NCI-H2196 treated with DMSO at 0.1 percent for 48 hours (cell line): ENCODE measurements at regions not wholly inside any gene's neighbourhood (a gene's known extent, or its start where the extent isn't known, plus 50 kb on each side); places are given as distances from the start of the nearest gene placed in this dataset.
"Not testable (repeated sequence)": the region's sequence is repeated elsewhere in the genome, so short reads cannot be mapped to it uniquely, and the experiment has no call there.

Experiments used
- DNase-seq: peaks from one replicate; lab custom pipeline; 2025; ENCODE audit not compliant: unreplicated experiment; lab: John Stamatoyannopoulos, UW

DNA sequence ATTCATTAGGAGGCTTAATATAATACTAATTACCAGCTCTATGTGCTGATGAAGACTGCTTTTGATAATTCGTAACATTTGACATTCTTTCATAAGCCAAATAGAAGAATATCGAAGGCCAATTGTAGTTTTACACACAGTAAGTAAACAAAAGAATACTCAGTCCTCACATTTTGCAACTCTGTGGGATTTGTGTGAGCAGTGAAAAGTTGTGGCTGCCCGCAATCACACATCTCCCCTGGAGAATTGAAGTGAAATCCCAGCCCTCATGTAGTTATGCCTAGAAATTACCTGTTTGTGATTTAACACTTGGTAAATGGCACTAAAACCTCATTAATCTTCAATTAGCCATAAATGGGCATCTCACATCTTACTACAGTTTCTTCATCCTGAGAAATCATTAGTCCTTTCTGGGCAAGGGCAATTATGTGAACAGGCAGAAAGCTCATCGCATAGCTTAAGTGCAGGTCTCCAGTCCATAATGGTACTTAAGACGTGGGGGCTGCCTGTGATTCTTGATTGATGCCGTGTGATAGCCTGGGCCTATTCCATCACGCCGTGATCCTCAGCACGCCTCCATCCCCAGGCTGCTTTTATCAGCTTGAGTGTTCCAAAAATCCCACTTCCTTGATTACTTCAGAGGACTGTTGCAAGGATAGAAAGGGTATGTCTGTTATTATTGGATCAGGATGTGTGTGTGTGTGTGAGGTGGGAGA is 97.9 kb upstream of the METTL14 start:
- DNase-seq, result no peak

DNA sequence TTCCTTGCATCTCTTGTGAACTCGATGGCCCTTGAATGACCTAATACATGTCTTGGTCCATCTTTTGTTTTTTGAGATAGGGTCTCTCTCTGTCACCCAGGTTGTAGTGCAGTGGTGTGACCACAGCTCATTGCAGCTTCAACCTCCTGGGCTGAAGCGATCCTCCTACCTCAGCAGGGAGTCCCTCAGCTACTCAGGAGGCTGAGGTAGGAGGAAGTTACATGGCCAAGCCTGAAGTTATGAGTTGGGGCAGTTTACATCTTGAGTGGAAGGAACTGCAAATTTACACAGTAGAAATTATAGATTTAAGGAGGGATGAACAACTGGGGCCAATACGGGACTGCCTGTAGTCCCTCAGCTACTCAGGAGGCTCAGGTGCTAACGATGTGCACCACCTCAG is 97.2 kb upstream of the METTL14 start:
- DNase-seq, result no peak

DNA sequence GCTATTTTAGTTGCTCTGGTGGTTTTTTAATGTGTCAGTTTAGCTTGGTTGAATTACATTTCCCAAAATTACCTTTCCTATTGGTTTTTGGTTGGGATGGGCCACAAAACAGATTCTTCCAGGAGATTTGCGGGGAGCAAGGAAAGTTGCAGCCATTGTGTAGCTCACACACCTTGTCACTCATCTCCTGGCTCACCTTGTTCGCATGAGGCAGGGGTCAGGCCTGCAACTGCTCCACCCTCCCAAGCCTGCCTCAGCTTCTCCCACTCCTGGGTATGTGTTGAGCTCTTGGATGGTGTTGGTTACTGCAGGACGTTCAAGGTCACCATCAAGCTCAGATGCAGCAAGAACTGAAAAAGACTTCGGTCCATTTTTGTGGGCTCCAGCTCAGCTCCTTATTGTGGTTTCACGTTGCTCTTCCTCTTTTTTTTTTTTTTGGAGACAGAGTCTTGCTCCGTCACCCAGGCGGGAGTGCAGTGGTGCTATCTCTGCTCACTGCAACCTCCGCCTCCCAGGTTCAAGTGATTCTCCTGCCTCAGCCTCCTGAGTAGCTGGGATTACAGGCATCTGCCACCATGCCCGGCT is 95.6 kb upstream of the METTL14 start:
- DNase-seq, result no peak

DNA sequence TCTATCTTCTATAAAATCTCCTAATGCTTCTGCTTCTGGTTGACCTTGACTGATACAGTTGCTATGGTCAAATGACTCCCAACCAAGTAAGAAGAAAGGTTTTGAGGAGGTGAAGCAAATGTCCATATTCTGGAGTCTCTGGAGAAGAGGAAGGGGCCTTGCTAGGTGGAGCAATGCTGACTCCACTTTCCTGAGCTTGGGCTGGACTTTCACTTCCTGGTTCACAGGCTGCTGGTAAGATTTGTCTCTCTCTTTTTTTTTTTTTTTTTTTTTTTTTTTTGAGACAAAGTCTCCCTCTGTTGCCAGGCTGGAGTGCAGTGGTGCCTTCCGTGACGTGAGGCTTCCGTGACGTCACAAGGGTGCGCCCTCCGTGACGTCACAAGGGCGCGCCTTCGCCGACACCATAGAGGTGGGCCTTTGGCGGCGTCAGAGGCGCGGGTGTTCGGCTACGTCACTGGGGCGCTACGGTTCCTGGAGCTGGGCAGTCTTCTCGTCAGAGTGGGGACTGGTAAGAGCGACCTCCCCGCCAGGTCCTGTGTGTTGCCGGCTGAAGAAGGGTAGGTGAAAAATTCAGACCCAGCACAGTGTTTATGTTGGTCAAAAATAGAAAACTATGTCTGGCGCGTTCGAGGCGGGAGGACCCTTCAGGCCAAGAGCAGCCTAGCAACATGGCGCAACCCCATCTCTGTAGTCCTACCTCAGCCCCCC is 93.7 kb upstream of the METTL14 start:
- peak; percentile 24 for DNase-seq

DNA sequence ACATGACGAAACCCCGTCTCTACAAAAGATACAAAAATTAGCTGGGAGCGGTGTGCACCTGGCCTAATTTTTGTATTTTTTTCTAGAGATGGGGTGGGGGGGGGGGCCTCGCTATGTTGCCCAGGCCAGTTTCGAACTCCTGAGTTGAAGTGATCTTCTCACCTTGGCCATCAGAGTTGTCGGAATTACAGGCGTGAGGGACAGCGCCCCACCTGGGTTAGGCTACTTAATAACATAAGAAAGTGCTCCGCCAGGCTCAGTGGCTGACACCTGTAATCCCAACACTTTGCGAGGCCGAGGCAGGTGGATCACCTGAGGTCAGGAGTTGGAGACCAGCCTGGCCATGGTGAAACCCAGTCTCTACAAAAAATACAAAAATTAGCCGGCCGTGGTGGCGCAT is 92.9 kb upstream of the METTL14 start:
- DNase-seq, result not testable (repeated sequence)

DNA sequence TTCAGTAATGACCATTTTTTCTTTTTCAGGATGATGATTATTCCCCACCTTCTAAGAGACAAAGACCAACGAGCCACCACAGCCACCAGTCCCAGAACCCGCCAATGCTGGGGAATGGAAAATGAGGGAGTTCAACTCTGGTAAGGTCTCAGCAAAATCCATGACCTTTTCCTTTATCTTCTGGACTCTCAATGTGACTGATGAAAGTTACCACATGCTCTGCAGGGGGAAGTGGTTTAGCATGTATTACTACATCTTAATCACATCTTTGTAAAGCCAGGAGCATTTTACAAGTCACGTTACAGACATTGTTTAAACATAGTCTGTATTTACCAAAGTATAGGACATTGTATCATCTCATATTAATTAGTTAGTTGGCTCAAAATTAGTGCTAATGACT is 89.3 kb upstream of the METTL14 start:
- DNase-seq, result not testable (repeated sequence)

DNA sequence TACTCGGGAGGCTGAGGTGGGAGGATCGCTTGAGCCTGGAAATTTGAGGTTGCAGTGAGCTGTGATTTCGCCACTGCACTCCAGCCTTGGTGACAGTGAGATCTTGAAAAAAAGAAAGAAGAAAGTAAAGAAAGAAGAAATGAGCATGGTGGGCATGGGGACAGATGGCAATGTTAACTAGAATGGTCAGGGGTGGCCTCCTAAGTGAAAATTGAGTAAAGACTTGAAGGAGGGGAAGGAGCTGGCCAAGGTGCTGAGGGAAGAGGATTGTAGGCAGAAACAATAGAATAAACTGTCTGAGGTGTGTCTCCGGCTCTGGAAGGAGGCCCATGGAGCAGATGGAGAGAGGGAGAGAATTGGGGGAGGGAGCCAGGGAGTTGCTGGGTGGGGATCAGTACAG is 60.1 kb upstream of the METTL14 start:
- DNase-seq, result not testable (repeated sequence)

DNA sequence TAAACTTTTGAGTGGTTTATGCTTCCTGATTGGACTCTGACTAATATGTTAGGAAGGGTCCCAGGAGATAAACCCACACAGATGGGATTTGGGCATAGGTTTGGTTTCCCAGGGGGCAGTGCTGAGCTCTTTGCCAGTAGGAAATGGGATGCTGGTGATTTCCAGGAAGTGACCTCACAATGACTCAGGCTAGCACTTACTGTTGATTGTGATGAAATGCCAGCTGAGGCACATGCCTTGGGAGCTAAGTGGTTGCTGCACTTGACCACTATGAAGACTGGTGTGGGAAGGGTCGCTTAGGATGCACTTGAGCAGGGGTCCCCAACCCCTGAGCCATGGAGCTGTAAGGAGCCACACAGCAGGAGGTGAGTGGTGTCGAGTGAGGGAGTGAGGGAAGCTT is 55.5 kb upstream of the METTL14 start:
- DNase-seq, result not testable (repeated sequence)

DNA sequence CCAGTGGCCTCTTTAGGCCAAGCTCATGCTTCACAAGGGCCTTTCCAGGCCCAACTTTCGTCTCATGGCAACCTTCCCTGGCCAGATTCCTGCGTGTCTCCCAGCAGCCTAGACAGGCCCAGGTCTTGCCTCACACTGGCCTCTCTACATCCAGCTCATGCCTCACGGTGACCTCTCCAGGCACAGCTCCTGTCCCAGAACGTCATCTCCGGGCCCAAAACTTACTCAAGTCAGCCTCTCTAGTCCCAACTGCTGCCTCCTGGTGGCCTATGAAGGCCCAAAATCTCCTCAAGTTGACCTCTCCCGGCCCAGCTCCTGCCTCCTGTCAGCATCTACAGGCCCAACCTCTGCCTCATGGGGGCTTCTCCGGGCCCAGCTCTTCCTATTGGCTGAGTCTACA is 54.3 kb upstream of the METTL14 start:
- DNase-seq, result not testable (repeated sequence)

DNA sequence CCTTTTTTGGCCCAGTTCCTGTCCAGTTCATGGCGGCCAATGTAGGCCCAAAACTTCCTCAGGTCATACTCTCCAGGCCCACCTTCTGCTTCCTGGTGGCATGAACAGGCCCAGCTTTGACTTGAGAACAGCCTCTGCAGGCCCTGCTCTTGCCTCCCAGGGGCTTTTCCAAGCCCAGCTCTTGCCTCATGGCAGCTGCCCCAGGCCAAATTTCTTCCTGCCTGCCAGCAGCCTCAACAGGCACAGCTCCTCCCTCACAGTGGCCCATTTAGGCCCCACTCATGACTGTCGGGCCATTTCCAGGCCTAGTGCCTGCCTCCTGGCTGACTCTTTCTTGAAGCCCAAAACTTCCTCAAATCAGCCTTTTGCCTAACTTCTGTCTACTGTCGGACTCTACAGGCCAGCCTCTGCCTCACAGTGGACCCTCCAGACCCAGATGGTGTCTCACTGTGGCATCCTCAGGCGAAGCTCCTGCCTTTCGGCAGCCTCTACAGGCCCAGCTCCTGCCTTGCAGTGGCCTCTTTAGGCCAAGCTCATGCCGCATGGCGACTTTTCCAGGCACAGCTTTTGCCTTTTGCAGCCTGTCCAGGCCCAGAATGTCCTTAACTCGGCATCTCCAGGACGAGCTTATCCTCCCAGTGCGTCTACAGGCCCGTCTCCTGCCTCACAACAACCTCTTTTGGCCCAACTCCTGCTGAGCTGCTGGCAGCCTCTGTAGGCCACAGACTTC is 53.7 kb upstream of the METTL14 start:
- DNase-seq, result not testable (repeated sequence)

DNA sequence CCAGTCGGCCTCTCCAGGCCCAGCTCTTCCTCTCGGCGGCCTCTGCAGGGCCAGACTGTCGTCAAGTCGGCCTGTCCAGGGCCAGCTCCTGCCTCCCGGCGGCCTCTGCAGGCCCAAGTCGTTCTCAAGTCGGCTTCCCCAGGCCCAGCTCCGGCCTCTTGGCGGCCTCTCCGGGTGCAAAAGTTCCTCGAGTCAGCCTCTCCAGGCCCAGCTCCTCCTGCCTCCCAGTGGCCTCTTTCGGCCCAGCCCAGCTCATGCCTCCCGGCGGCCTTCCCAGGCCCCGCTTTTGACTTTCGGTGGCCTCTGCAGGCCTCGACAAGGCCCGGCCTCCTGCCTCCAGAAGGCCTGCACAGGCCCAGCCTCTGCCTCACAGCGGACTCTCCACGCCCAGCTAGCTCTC is 51.7 kb upstream of the METTL14 start:
- DNase-seq, result not testable (repeated sequence)

DNA sequence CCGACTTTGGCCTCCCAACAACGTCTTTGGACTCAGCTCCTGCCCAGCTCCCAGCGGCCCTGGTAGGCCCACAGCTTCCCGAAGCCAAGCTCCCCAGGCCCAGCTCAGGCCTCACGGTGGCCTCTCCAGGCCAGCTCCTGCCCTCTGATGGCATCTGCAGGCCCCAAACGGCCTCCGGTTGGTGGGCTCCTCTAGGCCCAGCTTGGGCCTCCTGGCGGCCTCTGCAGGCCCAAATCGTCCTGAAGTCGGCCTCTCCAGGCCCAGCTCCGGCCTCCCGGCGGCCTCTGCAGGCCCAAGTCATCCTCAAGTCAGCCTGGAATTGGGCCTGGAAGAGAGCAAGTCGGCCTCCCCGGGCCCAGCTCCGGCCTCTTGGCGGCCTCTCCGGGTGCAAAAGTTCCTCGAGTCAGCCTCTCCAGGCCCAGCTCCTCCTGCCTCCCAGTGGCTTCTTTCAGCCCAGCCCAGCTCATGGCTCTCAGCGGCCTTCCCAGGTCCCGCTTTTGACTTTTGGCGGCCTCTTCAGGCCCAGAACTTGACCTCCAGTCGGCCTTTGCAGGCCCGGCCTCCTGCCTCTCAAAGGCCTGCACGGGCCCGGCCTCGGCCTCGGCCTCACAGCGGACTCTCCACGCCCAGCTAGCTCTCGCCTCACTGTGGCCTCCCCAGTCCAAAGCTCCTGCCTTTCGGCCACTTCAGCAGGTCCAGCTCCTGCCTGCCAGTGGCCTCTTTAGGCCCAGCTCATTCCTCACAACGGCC is 50.9 kb upstream of the METTL14 start:
- DNase-seq, result not testable (repeated sequence)
